Panc1 (cell line): ENCODE measurements at regions not wholly inside any gene's neighbourhood (a gene's known extent, or its start where the extent isn't known, plus 50 kb on each side); places are given as distances from the start of the nearest gene placed in this dataset.

Experiments
- ATAC-seq: fragments of 200-7000 bp; cut with Tn5 transposase; 2 replicates; pipeline ENCODE4 v1.9.1; 2020; ENCODE audit warnings: mild to moderate bottlenecking, moderate library complexity
- BruUV-seq: library from RNA; stranded (reverse); fragments of 400-500 nt; replicated peaks from 2 replicates; lab custom pipeline; 2021; lab: Mats Ljungman, UMichigan
- CTCF ChIA-PET: fragments of 300-600 bp; sonication (Branson Sonifier 250); formaldehyde crosslinking; loops from one replicate; lab custom pipeline; 2022; ENCODE audit warnings: antibody characterized with exemption; lab: Charles Lee
- POLR2A ChIA-PET: fragments of 300-600 bp; sonication (Branson Sonifier 250); formaldehyde crosslinking; loops from one replicate; lab custom pipeline; 2022; ENCODE audit warnings: antibody characterized with exemption; lab: Charles Lee
- DNase-seq: peaks from one replicate; pipeline ENCODE4 v3.0.0-alpha.2; 2010; ENCODE audit warnings: low read depth, low spot score
- H3K27ac ChIP-seq: 2 replicates; pipeline ENCODE4 v1.5.1; 2011; ENCODE audit warnings: mild to moderate bottlenecking, low read length, inconsistent platforms
- H3K27me3 ChIP-seq: fragments of 200-500 bp; sonication (Bioruptor generic); 2 replicates; pipeline ENCODE4 v1.6.0; 2014; ENCODE audit warnings: low read length, inconsistent platforms; ENCODE audit not compliant: control insufficient read depth, insufficient read depth
- H3K36me3 ChIP-seq: fragments of 200-500 bp; sonication (Bioruptor generic); 2 replicates; pipeline ENCODE4 v1.5.1; 2014; ENCODE audit warnings: inconsistent platforms, mild to moderate bottlenecking, low read length, moderate library complexity; ENCODE audit not compliant: control insufficient read depth, insufficient read depth
- H3K4me1 ChIP-seq: 2 replicates; pipeline ENCODE4 v1.5.1; 2011; ENCODE audit warnings: inconsistent platforms, mild to moderate bottlenecking, low read length, moderate library complexity; ENCODE audit not compliant: control insufficient read depth, insufficient read depth
- H3K4me3 ChIP-seq, 2 experiments: 2 replicates each; pipeline ENCODE4 v1.5.1; 2011 to 2012; ENCODE audit warnings: low read depth in 2 of 2, low read length in 2 of 2, mild to moderate bottlenecking in 2 of 2, inconsistent platforms in 1 of 2, moderate library complexity in 1 of 2
- H3K9me3 ChIP-seq: fragments of 200-500 bp; sonication (Bioruptor generic); 2 replicates; pipeline ENCODE4 v1.5.1; 2014; ENCODE audit warnings: low read depth, mild to moderate bottlenecking, inconsistent platforms, low read length, moderate library complexity; ENCODE audit not compliant: control insufficient read depth, insufficient read depth
- CTCF ChIP-seq: fragments of 450-650 bp; IDR thresholded peaks from 2 replicates; pipeline ENCODE4 v1.5.1; 2017; ENCODE audit warnings: mild to moderate bottlenecking
- POLR2AphosphoS5 ChIP-seq: IDR thresholded peaks from 2 replicates; pipeline ENCODE4 v1.6.1; 2012; ENCODE audit warnings: mild to moderate bottlenecking, low read depth, low read length, moderate library complexity
- REST ChIP-seq, 2 experiments: IDR thresholded peaks; 2 replicates each; pipeline ENCODE4 v1.6.1; 2011 to 2012; ENCODE audit warnings: low read depth in 2 of 2, control low read depth in 1 of 2, low read length in 1 of 2, mild to moderate bottlenecking in 1 of 2, moderate library complexity in 1 of 2; ENCODE audit not compliant: insufficient read depth in 1 of 2
- SIN3A ChIP-seq: IDR thresholded peaks from 2 replicates; pipeline ENCODE4 v1.6.1; 2012; ENCODE audit warnings: low read depth, mild to moderate bottlenecking, low read length, moderate library complexity, borderline replicate concordance; ENCODE audit not compliant: insufficient read depth
- TCF7L2 ChIP-seq: IDR thresholded peaks from 2 replicates; pipeline ENCODE4 v1.6.1; 2011; ENCODE audit warnings: mild to moderate bottlenecking, low read depth, low read length, inconsistent platforms
- in situ Hi-C: cut with HindIII; loops from 2 replicates; pipeline ENCODE4 v1.10.0; 2016; ENCODE audit warnings: low sequenced_read_pairs, low pct_unique_long_range_greater_than_20kb
- intact Hi-C: fragments of 100-400 bp; cut with micrococcal nuclease; formaldehyde crosslinking; loops from one replicate; pipeline ENCODE4 v1.10.0; 2022; ENCODE audit not compliant: unreplicated experiment

- TF ChIP-seq POLR2AphosphoS5 (no peak), SIN3A (no peak), CTCF (no peak), TCF7L2 (no peak), REST (IDR thresholded peaks at IDR 0.05; ENCODE audit: insufficient read depth in 1 of 2, low read depth in 2 of 2, low read length in 1 of 2) (no peak)
- H3K36me3 ChIP-seq = no peaks in the 10 kb centered on the region
- no peaks in the 10 kb centered on the region for H3K9me3 ChIP-seq
- no peak overlapping the region for H3K4me3 ChIP-seq
- intact Hi-C loops = no loop called here
- ChIA-PET POLR2A (no interaction called here), CTCF (no interaction called here)
- in situ Hi-C loops = no loop called here
- no peaks in the 10 kb centered on the region for H3K27me3 ChIP-seq
- no TSS peak for BruUV-seq
- no peaks in the 10 kb centered on the region for H3K4me1 ChIP-seq
- no peak for ATAC-seq
- H3K27ac ChIP-seq = no peak overlapping the region
- DNase-seq = no peak
These were observed 842.1 kb downstream of the AACS start for GRCh38 chr12:125907351-125907750.

GRCh38 chr12:125919856-125920470 is 854.7 kb downstream of the AACS start:
- no peak for DNase-seq
- ATAC-seq = no peak
- Histone ChIP-seq H3K36me3 (no peaks in the 10 kb centered on the region), H3K4me3 (no peak overlapping the region), H3K27me3 (no peaks in the 10 kb centered on the region), H3K27ac (no peak overlapping the region), H3K4me1 (no peaks in the 10 kb centered on the region), H3K9me3 (no peaks in the 10 kb centered on the region)
- intact Hi-C loops = no loop called here
- no peak for TF ChIP-seq POLR2AphosphoS5
- ChIA-PET POLR2A (no interaction called here), CTCF (no interaction called here)
- in situ Hi-C loops = no loop called here
- no TSS peak for BruUV-seq

GRCh38 chr12:125922330-125922729 is 857.1 kb downstream of the AACS start:
- no peak for DNase-seq
- in situ Hi-C loops (no loop called here), intact Hi-C loops (no loop called here)
- CTCF ChIA-PET = no interaction called here
- no peaks in the 10 kb centered on the region for H3K4me1 ChIP-seq
- H3K4me3 ChIP-seq = no peak overlapping the region
- H3K27ac ChIP-seq = no peak overlapping the region
- no peaks in the 10 kb centered on the region for H3K36me3 ChIP-seq
- ATAC-seq = no peak
- no peaks in the 10 kb centered on the region for H3K27me3 ChIP-seq
- POLR2A ChIA-PET = no interaction called here
- no TSS peak for BruUV-seq
- TF ChIP-seq REST (IDR thresholded peaks at IDR 0.05; ENCODE audit: insufficient read depth in 1 of 2, low read depth in 2 of 2, low read length in 1 of 2) = no peak
- no peak for TF ChIP-seq POLR2AphosphoS5
- TF ChIP-seq CTCF = no peak
- TF ChIP-seq SIN3A = no peak
- no peak for TF ChIP-seq TCF7L2
- no peaks in the 10 kb centered on the region for H3K9me3 ChIP-seq
